HG03558 (cell line): ENCODE measurements at regions not wholly inside any gene's neighbourhood (a gene's known extent, or its start where the extent isn't known, plus 50 kb on each side); places are given as distances from the start of the nearest gene placed in this dataset.

Source experiments
- ATAC-seq: cut with Tn5 transposase; IDR thresholded peaks from one replicate; pipeline ENCODE4 v1.9.1; 2021; ENCODE audit warnings: moderate number of reproducible peaks; ENCODE audit not compliant: unreplicated experiment; ENCODE audit errors: extremely low read depth

DNA sequence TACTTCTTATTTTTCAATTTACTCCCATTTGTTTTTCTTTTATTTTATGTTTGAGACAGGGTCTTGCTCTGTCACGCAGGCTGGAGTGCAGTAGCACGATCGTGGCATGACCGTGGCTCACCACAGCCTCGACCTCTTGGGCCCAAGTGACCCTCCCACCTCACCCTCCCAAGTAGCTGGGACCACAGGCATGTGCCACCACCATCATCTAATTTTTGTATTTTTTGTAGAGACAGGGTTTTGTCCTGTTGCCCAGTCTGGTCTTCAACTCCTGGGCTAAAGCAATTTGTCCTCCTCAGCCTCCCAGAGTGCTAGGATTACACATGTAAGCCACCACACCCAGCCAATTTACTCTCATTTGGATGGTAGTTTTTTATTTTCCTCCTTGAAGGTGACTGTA, 679.3 kb upstream of the CCDC179 start:
- ATAC-seq = no peak

- peak; percentile 57 for ATAC-seq
Observed at GRCh38 chr11:23540101-23540561, 679.9 kb upstream of the CCDC179 start.

DNA sequence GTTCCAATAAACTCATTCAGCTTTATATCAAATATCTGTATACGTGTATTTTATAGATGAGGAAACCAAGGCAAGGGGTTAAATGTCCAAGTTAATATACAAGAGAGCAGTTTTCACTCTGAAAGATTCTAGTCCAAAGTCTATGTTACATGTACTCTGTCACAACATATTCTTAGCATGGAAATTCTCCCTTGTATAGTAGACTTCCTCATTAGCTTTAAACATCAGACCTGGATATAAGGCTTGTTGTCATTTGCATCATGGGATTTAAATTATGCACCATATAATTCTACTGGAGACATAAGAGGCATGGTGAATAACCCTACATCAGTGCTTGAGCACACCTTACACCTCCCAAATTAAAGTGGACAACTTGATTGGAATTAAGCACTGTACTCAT, 681.9 kb upstream of the CCDC179 start:
- ATAC-seq = no peak

DNA sequence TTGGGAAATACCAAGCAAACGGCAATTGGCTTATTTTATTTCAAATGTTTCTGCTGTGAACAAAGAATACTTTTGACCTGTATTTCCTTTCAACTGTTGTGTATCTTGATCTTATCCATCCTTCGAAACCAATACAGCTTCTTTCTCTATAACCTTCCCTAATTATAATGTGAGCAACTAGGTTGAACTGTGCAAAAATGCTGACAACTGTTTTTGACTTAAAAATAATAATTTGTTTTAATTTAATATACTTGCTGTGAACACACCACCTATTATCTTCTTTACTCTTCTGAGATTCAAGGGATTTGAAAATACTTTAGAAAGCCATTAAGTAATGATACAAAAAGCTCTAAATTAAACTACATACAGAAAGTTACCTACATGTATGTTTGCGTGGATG, 682.5 kb upstream of the CCDC179 start:
- no peak for ATAC-seq

- no peak for ATAC-seq
Observed at GRCh38 chr11:23543651-23544222, 683.5 kb upstream of the CCDC179 start.

DNA sequence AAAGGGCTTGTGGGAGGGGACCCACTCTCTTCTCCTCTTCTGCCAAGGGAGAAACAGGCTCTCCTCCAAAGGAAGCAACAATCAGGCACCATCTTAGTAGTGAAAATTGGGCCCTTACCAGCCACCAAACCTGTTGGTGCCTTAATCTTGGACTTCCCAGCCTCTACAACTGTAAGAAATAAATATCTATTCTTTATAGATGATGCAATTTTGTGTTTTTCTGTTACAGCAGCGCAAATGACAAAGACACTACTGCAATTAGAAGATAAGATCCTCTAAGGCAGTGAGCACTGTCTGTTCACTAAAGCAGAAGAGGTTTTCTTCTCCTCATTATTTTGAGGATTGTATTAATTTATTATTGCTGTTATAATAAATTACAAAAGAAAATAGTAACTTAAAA, 691.4 kb upstream of the CCDC179 start:
- ATAC-seq = no peak

DNA sequence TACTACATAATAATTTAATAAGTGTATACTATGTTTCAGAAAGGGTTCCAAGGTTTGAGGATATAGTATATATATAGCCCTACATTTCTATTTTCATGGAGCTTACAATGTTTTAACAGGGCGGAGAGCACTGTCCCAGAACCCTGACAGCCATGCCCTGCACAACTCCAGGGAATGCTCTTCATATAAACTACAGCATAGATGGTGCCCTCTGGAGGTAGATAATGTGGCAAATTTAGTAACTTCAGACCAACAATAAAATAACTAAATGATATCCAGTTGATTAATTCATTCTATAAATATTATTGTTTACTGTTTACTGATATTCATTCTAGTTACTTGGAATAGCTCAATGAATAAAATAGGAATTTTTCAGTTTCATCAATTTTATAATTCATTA, 693.7 kb upstream of the CCDC179 start:
- no peak for ATAC-seq

DNA sequence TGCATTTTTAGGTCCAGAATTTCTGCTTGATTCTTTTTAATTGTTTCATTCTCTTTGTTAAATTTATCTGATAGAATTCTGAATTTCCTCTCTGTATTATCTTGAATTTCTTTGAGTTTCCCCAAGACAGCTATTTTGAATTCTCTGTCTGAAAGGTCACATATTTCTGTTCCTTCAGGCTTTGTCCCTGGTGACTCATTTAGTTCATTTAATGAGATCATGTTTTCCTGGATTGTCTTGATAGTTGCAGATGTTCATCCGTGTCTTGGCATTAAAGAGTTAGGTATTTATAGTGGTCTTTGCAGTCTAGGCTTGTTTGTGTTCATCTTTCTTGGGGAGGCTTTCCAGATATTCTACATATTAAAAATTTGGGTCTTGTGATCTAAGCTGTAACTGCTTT, 694.8 kb upstream of the CCDC179 start:
- ATAC-seq = no peak

DNA sequence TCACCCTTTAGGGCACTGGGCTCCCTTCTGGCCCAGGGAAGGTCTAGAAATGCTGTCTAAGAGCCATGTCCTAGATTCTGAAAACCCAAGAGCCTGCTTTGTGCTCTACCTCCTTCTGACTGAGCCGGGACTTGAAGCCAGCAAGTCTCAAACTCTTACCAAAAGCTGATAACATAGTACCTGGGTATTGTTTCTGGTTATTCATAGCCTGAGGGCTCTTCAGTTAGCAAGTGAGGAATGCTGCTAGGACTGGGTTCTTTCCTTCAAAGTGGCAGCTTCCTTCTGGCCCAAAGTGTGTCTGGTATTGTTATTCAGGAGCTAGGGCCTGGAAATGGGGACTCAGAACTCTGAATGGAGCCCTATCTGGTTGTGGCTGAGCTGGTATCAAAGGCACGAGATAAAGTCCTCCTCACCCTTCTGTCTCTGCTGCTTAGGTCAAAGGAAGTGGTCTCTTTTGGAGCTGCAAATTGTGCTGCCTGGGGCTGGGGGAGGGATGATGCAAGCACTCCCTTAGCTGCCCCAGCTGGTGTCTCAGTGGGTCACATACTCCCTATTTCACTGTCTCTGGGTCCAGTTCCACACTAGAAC, 696.0 kb upstream of the CCDC179 start:
- no peak for ATAC-seq

DNA sequence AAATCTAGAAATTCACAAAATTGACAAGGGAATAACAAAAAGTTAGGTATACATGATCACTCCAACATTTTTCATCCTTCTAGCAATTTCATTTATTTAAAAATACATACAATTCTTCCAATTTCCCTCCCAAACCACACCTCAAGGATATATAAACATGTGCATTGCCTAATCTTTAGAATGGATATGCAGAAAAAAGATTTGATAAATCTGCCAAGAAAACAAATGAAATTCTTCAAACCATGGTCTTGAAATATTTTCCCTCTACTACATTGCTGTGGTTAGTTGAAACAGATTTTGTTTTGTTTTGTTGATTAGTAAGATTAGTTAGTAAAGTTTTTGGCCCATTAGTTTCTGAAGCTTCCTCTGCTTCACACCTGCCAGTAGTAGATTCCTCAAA, 703.3 kb upstream of the CCDC179 start:
- ATAC-seq = no peak

DNA sequence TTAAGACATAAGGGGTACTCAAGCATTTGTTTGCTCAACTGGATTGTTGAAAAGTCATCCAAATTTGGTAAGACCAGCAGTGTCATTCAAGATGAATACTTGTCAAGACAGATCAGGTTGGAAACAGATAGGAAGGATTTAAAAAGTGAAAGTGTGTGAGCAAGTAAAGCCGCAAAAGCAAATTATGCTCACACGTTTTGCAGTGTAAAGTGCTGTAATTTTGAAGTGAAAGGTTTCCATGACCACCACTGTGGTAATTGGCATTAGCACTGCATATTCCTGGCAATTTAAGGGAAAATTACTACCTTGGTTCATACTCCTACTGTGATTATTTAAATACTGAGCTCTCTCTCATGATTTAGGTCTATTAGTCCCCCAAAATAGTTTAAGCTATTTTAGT, 704.1 kb upstream of the CCDC179 start:
- no peak for ATAC-seq

- ATAC-seq = no peak
Observed at GRCh38 chr11:23569134-23569533, 708.9 kb upstream of the CCDC179 start.

DNA sequence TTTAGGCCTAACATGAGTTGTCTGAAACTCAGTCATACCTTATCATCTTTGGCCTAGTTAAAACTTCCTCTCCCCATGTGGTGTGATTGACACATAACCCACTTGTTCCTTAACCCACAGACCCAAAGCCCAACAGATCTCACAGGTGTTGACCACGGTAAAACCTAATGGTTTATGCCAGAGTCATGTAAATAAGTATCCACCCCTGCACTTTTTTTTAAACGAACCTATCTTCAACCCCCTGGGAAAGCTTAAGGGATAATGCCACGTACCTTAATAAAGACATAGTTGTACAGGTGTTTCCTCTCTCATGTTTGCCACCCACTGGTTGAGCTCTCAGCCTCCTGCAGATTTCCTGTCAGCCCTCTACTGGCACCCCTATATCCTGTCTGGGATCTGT, 709.3 kb upstream of the CCDC179 start:
- no peak for ATAC-seq

- no peak for ATAC-seq
Observed at GRCh38 chr11:23570828-23571227, 710.6 kb upstream of the CCDC179 start.

GRCh38 chr11:23573429-23573828, 713.2 kb upstream of the CCDC179 start:
- ATAC-seq = no peak

DNA sequence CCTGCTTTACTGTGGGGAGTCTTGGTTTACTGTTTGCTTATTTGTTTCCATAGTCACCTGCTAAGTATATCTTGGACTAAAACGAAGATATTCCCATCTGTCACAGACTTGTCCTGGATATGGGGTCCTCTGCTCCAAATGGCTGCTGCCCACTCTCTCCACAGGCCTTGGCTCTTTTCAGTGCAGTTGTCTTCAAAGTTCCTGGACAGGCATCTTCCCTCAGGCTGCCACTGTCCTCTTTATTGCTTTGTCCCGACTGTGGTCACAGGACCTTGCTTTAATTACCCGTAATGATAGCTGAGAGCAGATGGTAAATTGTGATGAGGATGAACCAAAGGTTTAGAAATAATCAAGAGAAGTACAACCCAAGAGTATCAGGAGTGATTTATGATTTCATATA, 713.9 kb upstream of the CCDC179 start:
- no peak for ATAC-seq

- no peak for ATAC-seq
Observed at GRCh38 chr11:23577296-23577695, 717.0 kb upstream of the CCDC179 start.

GRCh38 chr11:23585416-23586104, 725.3 kb upstream of the CCDC179 start:
- ATAC-seq = no peak

DNA sequence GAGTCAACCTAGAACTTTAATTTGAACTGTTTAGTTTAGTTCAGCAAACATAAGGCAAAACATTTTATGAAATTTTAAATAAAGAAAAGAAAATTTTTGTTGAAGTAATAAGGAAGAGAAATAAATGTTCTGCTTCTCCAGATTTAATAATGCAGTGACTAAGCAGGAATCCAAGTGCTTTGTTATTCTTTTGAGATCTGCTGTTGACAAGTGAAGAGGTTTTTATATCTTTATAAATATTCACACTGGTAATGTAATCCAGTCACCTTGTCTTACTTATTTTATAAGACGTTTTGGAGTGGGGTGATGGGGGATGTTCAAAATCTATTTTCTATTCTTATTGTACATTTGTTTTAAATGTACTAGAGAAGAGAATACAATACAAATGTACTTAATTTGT, 725.9 kb upstream of the CCDC179 start:
- ATAC-seq = no peak

- no peak for ATAC-seq
Observed at GRCh38 chr11:23590596-23591308, 730.5 kb upstream of the CCDC179 start.

DNA sequence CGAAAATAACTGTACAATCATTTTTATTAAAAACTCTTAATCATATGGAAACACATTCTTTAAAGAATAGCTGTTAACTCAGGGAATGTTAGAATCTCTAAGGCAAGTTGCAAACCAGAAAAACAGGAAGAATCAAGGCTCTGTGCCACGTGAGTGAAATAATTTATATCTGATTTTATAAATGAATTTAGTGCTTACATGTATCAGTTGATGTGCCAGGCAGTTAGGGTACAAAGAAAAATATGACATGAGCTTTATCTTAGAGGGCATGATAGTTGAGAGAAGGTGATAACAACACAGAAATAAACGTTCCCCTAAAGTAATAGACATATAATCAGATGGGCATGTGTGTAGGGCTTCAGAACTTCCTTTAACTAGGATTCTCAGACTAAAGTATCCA, 734.5 kb upstream of the CCDC179 start:
- ATAC-seq = no peak
